Neutrophil (primary cell): ENCODE measurements at regions not wholly inside any gene's neighbourhood (a gene's known extent, or its start where the extent isn't known, plus 50 kb on each side); places are given as distances from the start of the nearest gene placed in this dataset.

Experiments used
- H3K27ac ChIP-seq: fragments of 200-600 bp; sonication (generic); 2 replicates; pipeline ENCODE4 v1.5.1; 2016; ENCODE audit warnings: mild to moderate bottlenecking, moderate library complexity
- H3K27me3 ChIP-seq: fragments of 200-600 bp; sonication (generic); 2 replicates; pipeline ENCODE4 v1.6.0; 2016; ENCODE audit warnings: mild to moderate bottlenecking
- H3K36me3 ChIP-seq: fragments of 200-600 bp; sonication (generic); 2 replicates; pipeline ENCODE4 v1.5.1; 2017
- H3K4me1 ChIP-seq, 2 experiments: fragments of 200-600 bp in 1 of 2; sonication (generic) in 1 of 2; 1 replicate in 1 of 2; 2 replicates in 1 of 2; pipeline versions ENCODE4 v1.5.1 to v1.6.1; 2013 to 2016; ENCODE audit warnings: low read depth in 1 of 2, low read length in 1 of 2, mild to moderate bottlenecking in 1 of 2, moderate library complexity in 1 of 2; ENCODE audit not compliant: control insufficient read depth in 1 of 2, insufficient read depth in 1 of 2
- H3K4me3 ChIP-seq, 2 experiments: fragments of 200-600 bp in 1 of 2; sonication (generic) in 1 of 2; 1 replicate in 1 of 2; 2 replicates in 1 of 2; pipeline ENCODE4 v1.5.1; 2013 to 2016; ENCODE audit warnings: low read depth in 1 of 2, low read length in 1 of 2, mild to moderate bottlenecking in 1 of 2, moderate library complexity in 1 of 2
- H3K9me3 ChIP-seq: fragments of 200-600 bp; sonication (generic); 2 replicates; pipeline ENCODE4 v1.5.1; 2016
- CTCF ChIP-seq: fragments of 200-600 bp; sonication (generic); IDR thresholded peaks from 2 replicates; pipeline ENCODE4 v1.5.1; 2016; ENCODE audit warnings: antibody characterized with exemption

DNA sequence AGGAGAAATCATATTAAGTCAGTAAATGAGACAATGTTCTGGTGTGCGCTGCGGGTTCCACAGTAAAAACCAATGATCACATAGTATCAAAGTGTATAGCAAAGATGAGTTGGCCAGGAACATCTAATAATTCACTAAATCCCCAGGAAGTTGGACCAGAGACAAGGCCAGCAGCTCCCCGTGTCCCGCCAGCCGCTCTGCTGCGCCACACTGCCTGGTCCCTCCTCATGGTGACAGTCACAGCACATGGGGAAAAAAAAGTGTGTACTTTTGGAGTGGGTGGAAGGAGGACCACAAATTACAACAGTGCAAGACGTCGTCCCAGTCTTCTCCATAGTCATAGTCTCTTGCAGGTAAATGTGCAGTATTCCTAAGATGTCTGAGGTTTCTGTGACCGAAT lies 239.0 kb upstream of the RNF32 start:
- H3K27me3 ChIP-seq = no peaks in the 10 kb centered on the region
- H3K9me3 ChIP-seq = no peaks in the 10 kb centered on the region
- H3K27ac ChIP-seq = no peak overlapping the region
- H3K4me1 ChIP-seq = no peaks in the 10 kb centered on the region
- no peak for TF ChIP-seq CTCF
- H3K4me3 ChIP-seq = no peak overlapping the region
- H3K36me3 ChIP-seq = no peaks in the 10 kb centered on the region

DNA sequence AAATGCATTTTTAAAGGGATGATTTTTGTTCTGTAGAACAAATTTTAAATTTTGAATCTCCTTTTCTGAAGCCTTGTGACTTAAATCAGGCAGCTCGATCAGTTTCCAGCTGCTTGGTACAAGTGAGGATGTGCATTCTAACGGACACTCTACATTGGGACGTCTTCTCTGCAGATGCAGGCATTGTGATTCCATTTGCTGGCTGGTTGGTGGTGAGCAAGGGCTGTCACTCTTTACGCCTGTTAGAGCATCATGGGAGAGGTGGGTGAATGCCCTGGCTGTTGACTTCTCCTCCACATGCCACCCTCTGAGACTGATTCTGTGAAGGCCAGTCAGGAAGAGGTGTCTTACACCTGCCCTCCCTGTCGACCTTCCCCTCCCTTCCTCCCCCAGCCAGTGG lies 240.5 kb upstream of the RNF32 start:
- no peaks in the 10 kb centered on the region for H3K36me3 ChIP-seq
- no peak for TF ChIP-seq CTCF
- H3K27me3 ChIP-seq = no peaks in the 10 kb centered on the region
- no peaks in the 10 kb centered on the region for H3K4me1 ChIP-seq
- no peaks in the 10 kb centered on the region for H3K9me3 ChIP-seq
- no peak overlapping the region for H3K27ac ChIP-seq
- no peak overlapping the region for H3K4me3 ChIP-seq

DNA sequence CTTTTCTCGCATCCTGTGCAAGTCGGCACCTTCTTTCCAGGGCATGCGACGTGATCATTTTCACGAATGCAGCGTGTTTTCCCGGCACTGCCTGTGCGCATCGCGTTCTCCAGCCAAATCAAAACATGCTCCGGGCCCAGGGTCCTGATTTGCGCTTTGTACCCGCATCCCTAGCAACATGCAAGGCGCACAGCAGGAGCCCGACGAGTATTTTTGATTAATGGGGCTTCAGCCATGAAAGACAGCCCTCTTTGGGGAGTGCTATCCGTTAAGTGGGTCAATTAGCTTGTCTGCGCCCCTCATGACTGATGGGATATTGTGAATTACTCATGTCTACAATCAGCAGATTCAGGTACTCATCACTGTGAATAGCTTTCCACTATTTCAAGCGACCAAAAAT lies 243.3 kb upstream of the RNF32 start:
- Histone ChIP-seq H3K27me3 (no peaks in the 10 kb centered on the region), H3K4me3 (no peak overlapping the region), H3K36me3 (no peaks in the 10 kb centered on the region), H3K9me3 (no peaks in the 10 kb centered on the region), H3K27ac (no peak overlapping the region), H3K4me1 (no peaks in the 10 kb centered on the region)
- no peak for TF ChIP-seq CTCF

GRCh38 chr7:156389116-156389692 lies 251.4 kb upstream of the RNF32 start:
- no peaks in the 10 kb centered on the region for H3K9me3 ChIP-seq
- peaks cover 6% of the 10 kb centered on the region for H3K27me3 ChIP-seq
- no peaks in the 10 kb centered on the region for H3K36me3 ChIP-seq
- H3K4me1 ChIP-seq = no peaks in the 10 kb centered on the region
- no peak overlapping the region for H3K27ac ChIP-seq
- no peak overlapping the region for H3K4me3 ChIP-seq
- TF ChIP-seq CTCF = no peak

DNA sequence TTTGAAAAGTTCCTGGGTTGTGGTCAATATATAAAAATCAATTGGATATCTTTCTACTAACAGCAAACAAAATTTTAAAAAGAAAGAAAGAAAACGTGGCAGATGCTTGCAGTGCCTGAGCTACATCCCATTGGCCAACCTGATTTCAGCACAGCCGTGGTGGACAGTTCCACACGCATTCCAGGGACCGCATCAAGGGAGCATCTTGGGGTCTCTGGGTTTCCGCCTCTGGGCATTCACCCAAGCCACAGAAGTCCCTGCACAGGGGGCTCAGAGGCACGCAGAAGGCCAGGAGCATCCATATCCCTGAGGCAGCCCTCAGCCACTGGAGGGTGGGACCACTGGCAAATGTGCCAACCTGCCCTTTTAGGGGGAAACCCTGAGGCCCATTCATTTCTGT lies 254.5 kb upstream of the RNF32 start:
- Histone ChIP-seq H3K27me3 (peaks cover 6% of the 10 kb centered on the region), H3K27ac (no peak overlapping the region), H3K4me3 (no peak overlapping the region), H3K36me3 (no peaks in the 10 kb centered on the region), H3K9me3 (no peaks in the 10 kb centered on the region), H3K4me1 (no peaks in the 10 kb centered on the region)
- TF ChIP-seq CTCF = no peak

DNA sequence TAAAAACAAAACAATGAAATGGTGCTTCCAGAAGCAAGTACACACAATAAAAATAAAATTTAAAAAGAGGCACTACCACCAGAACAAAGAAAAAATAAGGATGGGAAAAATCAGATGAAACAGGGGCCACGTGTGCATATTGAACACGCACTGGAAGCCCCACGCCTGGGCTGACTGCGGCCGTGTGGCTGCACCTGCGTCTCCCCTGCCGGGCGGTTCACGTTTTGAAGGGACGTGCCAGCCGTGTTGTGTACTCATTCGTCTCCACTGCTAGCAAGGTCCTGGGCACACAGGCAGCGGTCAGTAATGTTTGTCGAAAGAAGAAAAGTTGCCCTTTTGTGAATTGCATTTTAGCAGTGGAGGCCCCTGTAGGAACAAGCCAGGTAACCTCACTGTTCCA lies 255.9 kb upstream of the RNF32 start:
- H3K27me3 ChIP-seq = peaks cover 6% of the 10 kb centered on the region
- H3K27ac ChIP-seq = no peak overlapping the region
- H3K9me3 ChIP-seq = no peaks in the 10 kb centered on the region
- H3K4me3 ChIP-seq = no peak overlapping the region
- no peaks in the 10 kb centered on the region for H3K36me3 ChIP-seq
- no peaks in the 10 kb centered on the region for H3K4me1 ChIP-seq
- no peak for TF ChIP-seq CTCF
